Neural progenitor cell (in vitro differentiated cells): ENCODE measurements at regions not wholly inside any gene's neighbourhood (a gene's known extent, or its start where the extent isn't known, plus 50 kb on each side); places are given as distances from the start of the nearest gene placed in this dataset.
A peak's percentile ranks its signal among the peaks of the same experiment; 100 is the strongest.

Experiments used
- DNase-seq: peaks from one replicate; pipeline ENCODE4 v3.0.0-alpha.2; 2016; ENCODE audit warnings: low spot score
- H2AFZ ChIP-seq: fragments of 200-600 bp; sonication (generic); replicated peaks from 2 replicates; pipeline ENCODE4 v1.6.1; 2016; ENCODE audit warnings: antibody characterized with exemption
- H3F3A ChIP-seq: fragments of 200-600 bp; sonication (generic); 2 replicates; pipeline ENCODE4 v1.6.1; 2016; ENCODE audit warnings: antibody characterized with exemption, low read depth
- H3K27ac ChIP-seq: fragments of 200-600 bp; sonication (generic); 2 replicates; pipeline ENCODE4 v1.5.1; 2016; ENCODE audit warnings: mild to moderate bottlenecking
- H3K27me3 ChIP-seq: fragments of 200-600 bp; sonication (generic); 2 replicates; pipeline ENCODE4 v1.6.1; 2016; ENCODE audit warnings: mild to moderate bottlenecking, moderate library complexity
- H3K36me3 ChIP-seq: fragments of 200-600 bp; sonication (generic); 2 replicates; pipeline ENCODE4 v1.5.1; 2016
- H3K4me1 ChIP-seq: fragments of 200-600 bp; sonication (generic); 2 replicates; pipeline ENCODE4 v1.6.1; 2016; ENCODE audit warnings: mixed run types
- H3K4me2 ChIP-seq: fragments of 200-600 bp; sonication (generic); 2 replicates; pipeline ENCODE4 v1.6.1; 2016
- H3K4me3 ChIP-seq: fragments of 200-600 bp; sonication (generic); 2 replicates; pipeline ENCODE4 v1.5.1; 2016
- H3K79me2 ChIP-seq: fragments of 200-600 bp; sonication (generic); 2 replicates; pipeline ENCODE4 v1.6.1; 2016; ENCODE audit warnings: low read depth
- H3K9ac ChIP-seq: fragments of 200-600 bp; sonication (generic); 2 replicates; pipeline ENCODE4 v1.6.1; 2016
- H3K9me3 ChIP-seq: fragments of 200-600 bp; sonication (generic); 2 replicates; pipeline ENCODE4 v1.5.1; 2016; ENCODE audit warnings: low read depth
- H4K20me1 ChIP-seq: fragments of 200-600 bp; sonication (generic); 2 replicates; pipeline ENCODE4 v1.6.1; 2016; ENCODE audit warnings: low read depth
- H3K27ac Mint-ChIP-seq: 3 replicates; pipeline ENCODE4 v1.8.0; 2021; ENCODE audit warnings: mixed read lengths
- H3K27me3 Mint-ChIP-seq: 2 replicates; pipeline ENCODE4 v1.8.0; 2022; ENCODE audit warnings: low read depth, mild to moderate bottlenecking, inconsistent platforms, moderate library complexity, mixed read lengths; ENCODE audit not compliant: insufficient read depth
- H3K36me3 Mint-ChIP-seq: 3 replicates; pipeline ENCODE4 v1.8.0; 2021; ENCODE audit warnings: mixed read lengths
- H3K4me1 Mint-ChIP-seq: 3 replicates; pipeline ENCODE4 v1.8.0; 2021; ENCODE audit warnings: mixed read lengths
- H3K4me3 Mint-ChIP-seq: 3 replicates; pipeline ENCODE4 v1.8.0; 2021; ENCODE audit warnings: mild to moderate bottlenecking, moderate library complexity, mixed read lengths
- H3K9me3 Mint-ChIP-seq: 3 replicates; pipeline ENCODE4 v1.8.0; 2020; ENCODE audit warnings: mixed read lengths
- CTCF ChIP-seq: fragments of 200-600 bp; sonication (generic); IDR thresholded peaks from 2 replicates; pipeline ENCODE4 v1.5.1; 2017; ENCODE audit warnings: antibody characterized with exemption, mild to moderate bottlenecking
- EZH2 ChIP-seq: fragments of 200-600 bp; sonication (generic); IDR thresholded peaks from 2 replicates; pipeline ENCODE4 v1.6.1; 2017; ENCODE audit warnings: antibody characterized with exemption, mild to moderate bottlenecking, moderate library complexity
- EZH2phosphoT487 ChIP-seq: fragments of 200-600 bp; sonication (generic); IDR thresholded peaks from 2 replicates; pipeline ENCODE4 v1.6.1; 2017; ENCODE audit warnings: antibody characterized with exemption

DNA sequence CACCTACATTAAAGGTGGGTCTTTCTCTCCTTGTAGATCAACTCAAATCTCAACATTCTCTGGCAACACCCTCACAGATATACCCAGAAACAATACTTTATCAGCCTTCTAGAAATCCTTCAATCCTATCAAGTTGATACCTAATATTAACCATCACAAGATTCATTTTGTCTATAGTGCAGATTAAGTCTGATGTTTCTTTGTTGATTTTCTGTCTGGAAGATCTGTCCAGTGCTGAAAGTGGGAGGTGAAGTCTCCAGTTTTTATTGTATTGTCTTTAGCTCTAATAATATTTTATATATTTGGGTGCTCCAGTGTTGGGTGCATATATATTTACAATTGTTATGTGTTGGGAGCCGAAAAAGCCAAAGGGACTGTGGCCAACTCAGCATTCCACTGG is 493.9 kb upstream of the ADGRB3 start:
- H2AFZ ChIP-seq: no peak overlapping the region
- peaks cover 19% of the 10 kb centered on the region for H3K4me1 Mint-ChIP-seq

GRCh38 chr6:68139130-68139529 is 496.0 kb upstream of the ADGRB3 start:
- H3K79me2 ChIP-seq: no peaks in the 10 kb centered on the region
- H3K4me3 ChIP-seq: no peak overlapping the region
- H3K9me3 ChIP-seq: peaks cover 2% of the 10 kb centered on the region
- Mint-ChIP-seq H3K36me3 (no peaks in the 10 kb centered on the region), H3K27ac (no peak overlapping the region), H3K9me3 (peaks cover 14% of the 10 kb centered on the region), H3K27me3 (no peaks in the 10 kb centered on the region), H3K4me3 (no peak overlapping the region), H3K4me1 (peaks cover 19% of the 10 kb centered on the region)
- H3K9ac ChIP-seq: no peak overlapping the region
- peaks cover 16% of the 10 kb centered on the region for H3K4me1 ChIP-seq
- no peaks in the 10 kb centered on the region for H4K20me1 ChIP-seq
- H3K27ac ChIP-seq: no peak overlapping the region
- TF ChIP-seq EZH2 (no peak), EZH2phosphoT487 (no peak), CTCF (no peak)
- peaks cover 6% of the 10 kb centered on the region for H3F3A ChIP-seq
- peak overlapping the region; percentile 62 for H3K4me2 ChIP-seq
- H3K36me3 ChIP-seq: no peaks in the 10 kb centered on the region
- peak; percentile 79 for DNase-seq
- H2AFZ ChIP-seq: no peak overlapping the region
- H3K27me3 ChIP-seq: no peaks in the 10 kb centered on the region

More for the DNA sequence above, 493.9 kb upstream of the ADGRB3 start:
- Histone ChIP-seq H3K4me3 (no peak overlapping the region), H3K27me3 (no peaks in the 10 kb centered on the region), H4K20me1 (no peaks in the 10 kb centered on the region), H3F3A (peaks cover 6% of the 10 kb centered on the region), H3K4me1 (peaks cover 16% of the 10 kb centered on the region), H3K9me3 (peaks cover 2% of the 10 kb centered on the region), H3K27ac (no peak overlapping the region), H3K79me2 (no peaks in the 10 kb centered on the region), H3K36me3 (no peaks in the 10 kb centered on the region), H3K9ac (no peak overlapping the region), H3K4me2 (no peak overlapping the region)
- H3K9me3 Mint-ChIP-seq: peaks cover 14% of the 10 kb centered on the region
- DNase-seq: no peak
- no peaks in the 10 kb centered on the region for H3K36me3 Mint-ChIP-seq
- H3K4me3 Mint-ChIP-seq: no peak overlapping the region
- H3K27me3 Mint-ChIP-seq: peaks cover 2% of the 10 kb centered on the region
- TF ChIP-seq EZH2 (no peak), CTCF (no peak), EZH2phosphoT487 (no peak)
- H3K27ac Mint-ChIP-seq: no peak overlapping the region

DNA sequence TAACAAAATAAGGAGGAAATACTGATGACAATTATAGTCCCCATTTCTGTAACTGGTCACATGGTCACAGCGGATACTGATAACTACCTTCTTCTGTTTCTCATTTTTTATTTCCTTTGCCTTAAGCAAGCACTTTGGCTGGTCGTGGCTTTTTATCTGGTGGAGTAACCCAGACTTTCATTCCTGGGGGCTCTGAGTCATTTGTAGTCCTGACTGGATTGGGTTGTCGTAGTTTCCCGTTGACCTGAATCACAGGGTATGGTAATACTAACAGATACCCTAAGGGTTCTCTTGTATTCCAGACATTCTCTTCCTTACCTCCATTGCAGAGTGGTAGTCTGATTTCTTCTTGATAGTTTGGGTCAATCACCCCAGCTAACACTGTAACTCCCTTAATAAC is 500.3 kb upstream of the ADGRB3 start:
- Histone ChIP-seq H3K36me3 (no peaks in the 10 kb centered on the region), H3K4me2 (no peak overlapping the region), H4K20me1 (no peaks in the 10 kb centered on the region), H3K9ac (no peak overlapping the region), H3K4me1 (peaks cover 14% of the 10 kb centered on the region), H3K4me3 (no peak overlapping the region), H3K9me3 (no peaks in the 10 kb centered on the region), H2AFZ (no peak overlapping the region), H3K27me3 (no peaks in the 10 kb centered on the region), H3K79me2 (no peaks in the 10 kb centered on the region), H3F3A (peaks cover 5% of the 10 kb centered on the region), H3K27ac (no peak overlapping the region)
- Mint-ChIP-seq H3K4me3 (no peak overlapping the region), H3K27me3 (peaks cover 2% of the 10 kb centered on the region), H3K27ac (no peak overlapping the region), H3K4me1 (peaks cover 17% of the 10 kb centered on the region), H3K9me3 (peaks cover 3% of the 10 kb centered on the region), H3K36me3 (no peaks in the 10 kb centered on the region)
- no peak for TF ChIP-seq EZH2phosphoT487
- no peak for TF ChIP-seq CTCF
- TF ChIP-seq EZH2: no peak
- no peak for DNase-seq

GRCh38 chr6:68128211-68128610 is 506.9 kb upstream of the ADGRB3 start:
- H3K79me2 ChIP-seq: no peaks in the 10 kb centered on the region
- no peak overlapping the region for H3K9ac ChIP-seq
- H3K27ac ChIP-seq: no peak overlapping the region
- H3K36me3 ChIP-seq: no peaks in the 10 kb centered on the region
- peaks cover 5% of the 10 kb centered on the region for H3K9me3 ChIP-seq
- no peak overlapping the region for H2AFZ ChIP-seq
- Mint-ChIP-seq H3K4me1 (no peaks in the 10 kb centered on the region), H3K27me3 (peaks cover 4% of the 10 kb centered on the region), H3K9me3 (no peaks in the 10 kb centered on the region), H3K4me3 (no peak overlapping the region), H3K27ac (no peak overlapping the region), H3K36me3 (no peaks in the 10 kb centered on the region)
- no peak for DNase-seq
- H3K4me2 ChIP-seq: no peak overlapping the region
- H4K20me1 ChIP-seq: no peaks in the 10 kb centered on the region
- H3K4me1 ChIP-seq: no peaks in the 10 kb centered on the region
- H3K4me3 ChIP-seq: no peak overlapping the region
- TF ChIP-seq EZH2 (no peak), EZH2phosphoT487 (no peak), CTCF (no peak)
- no peaks in the 10 kb centered on the region for H3F3A ChIP-seq
- H3K27me3 ChIP-seq: no peaks in the 10 kb centered on the region
